ENCODE measurements at regions not wholly inside any gene's neighbourhood (a gene's known extent, or its start where the extent isn't known, plus 50 kb on each side); places are given as distances from the start of the nearest gene placed in this dataset.

DNA sequence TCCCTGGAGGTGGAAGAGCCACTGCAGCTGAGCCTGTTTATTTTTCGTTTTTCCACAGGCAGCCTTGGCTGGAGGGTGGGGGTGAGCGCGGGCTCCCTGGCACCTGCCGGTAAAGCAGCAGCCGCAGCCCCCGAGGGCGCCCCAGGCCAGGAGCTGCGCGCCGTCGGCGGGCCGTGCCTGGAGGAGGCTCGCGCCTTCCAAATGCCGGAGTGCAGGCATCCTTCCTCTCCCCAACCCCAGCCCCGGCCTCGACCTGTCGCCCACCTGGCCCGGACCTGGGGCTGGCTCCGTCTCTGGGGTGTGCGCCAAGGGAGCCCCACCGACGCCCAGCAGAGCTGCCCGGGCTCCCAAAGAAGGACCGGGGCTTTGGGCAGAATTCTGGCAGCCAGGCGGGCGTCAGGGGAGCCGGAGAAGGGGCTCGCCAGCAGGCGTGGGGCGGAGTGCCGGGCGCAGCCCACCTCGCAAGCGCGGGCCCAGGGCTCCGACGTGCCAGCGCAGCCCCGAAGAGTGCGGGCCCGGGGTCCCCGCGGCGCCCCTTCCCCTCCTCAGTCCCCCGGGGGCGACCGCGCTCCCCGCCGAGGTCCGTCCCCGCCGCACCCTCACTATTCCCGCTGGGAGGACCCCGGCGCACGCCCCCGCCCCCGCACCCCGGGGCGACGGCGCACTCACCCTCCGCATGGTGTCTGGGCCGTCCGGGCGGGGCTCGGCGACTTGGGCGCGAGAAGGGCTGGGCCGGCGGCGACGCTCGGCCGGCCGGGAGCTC lies 130.3 kb downstream of the NDUFA12 start:
- TF ChIP-seq, protein P1, sequence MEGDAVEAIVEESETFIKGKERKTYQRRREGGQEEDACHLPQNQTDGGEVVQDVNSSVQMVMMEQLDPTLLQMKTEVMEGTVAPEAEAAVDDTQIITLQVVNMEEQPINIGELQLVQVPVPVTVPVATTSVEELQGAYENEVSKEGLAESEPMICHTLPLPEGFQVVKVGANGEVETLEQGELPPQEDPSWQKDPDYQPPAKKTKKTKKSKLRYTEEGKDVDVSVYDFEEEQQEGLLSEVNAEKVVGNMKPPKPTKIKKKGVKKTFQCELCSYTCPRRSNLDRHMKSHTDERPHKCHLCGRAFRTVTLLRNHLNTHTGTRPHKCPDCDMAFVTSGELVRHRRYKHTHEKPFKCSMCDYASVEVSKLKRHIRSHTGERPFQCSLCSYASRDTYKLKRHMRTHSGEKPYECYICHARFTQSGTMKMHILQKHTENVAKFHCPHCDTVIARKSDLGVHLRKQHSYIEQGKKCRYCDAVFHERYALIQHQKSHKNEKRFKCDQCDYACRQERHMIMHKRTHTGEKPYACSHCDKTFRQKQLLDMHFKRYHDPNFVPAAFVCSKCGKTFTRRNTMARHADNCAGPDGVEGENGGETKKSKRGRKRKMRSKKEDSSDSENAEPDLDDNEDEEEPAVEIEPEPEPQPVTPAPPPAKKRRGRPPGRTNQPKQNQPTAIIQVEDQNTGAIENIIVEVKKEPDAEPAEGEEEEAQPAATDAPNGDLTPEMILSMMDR (conservative IDR thresholded peaks at IDR 0.05; ENCODE audit: low read depth, low read length): no peak
- TF ChIP-seq EZH2 (IDR thresholded peaks at IDR 0.05; ENCODE audit: borderline replicate concordance, low read depth, low read length, poor library complexity, severe bottlenecking): peak; percentile 72

Data from A673 (cell line).